ENCODE measurements at regions not wholly inside any gene's neighbourhood (a gene's known extent, or its start where the extent isn't known, plus 50 kb on each side); places are given as distances from the start of the nearest gene placed in this dataset.

- Histone ChIP-seq H3K9me3 (no peaks in the 10 kb centered on the region), H3K27me3 (no peaks in the 10 kb centered on the region), H3K4me3 (no peak overlapping the region), H3K27ac (no peak overlapping the region), H3K36me3 (no peaks in the 10 kb centered on the region), H3K4me1 (no peaks in the 10 kb centered on the region)
- 56% methylated on average over 2 of the region's 2 CpGs for WGBS
- TF ChIP-seq POLR2A (IDR thresholded peaks at IDR 0.05) (no peak), CTCF (IDR thresholded peaks at IDR 0.05) (no peak), POLR2AphosphoS5 (IDR thresholded peaks at IDR 0.05) (no peak), EP300 (IDR thresholded peaks at IDR 0.05) (no peak)
- DNase-seq (ENCODE audit: low spot score in 2 of 2) = no peak
Measured at GRCh38 chr13:37212826-37213225, 107.4 kb upstream of the CSNK1A1L start.

GRCh38 chr13:37211487-37211886 is 106.0 kb upstream of the CSNK1A1L start:
- 82% methylated on average over 7 of the region's 7 CpGs for WGBS
- no peak for DNase-seq (ENCODE audit: low spot score in 2 of 2)
- Histone ChIP-seq H3K36me3 (no peaks in the 10 kb centered on the region), H3K27ac (no peak overlapping the region), H3K4me1 (no peaks in the 10 kb centered on the region), H3K27me3 (no peaks in the 10 kb centered on the region), H3K9me3 (no peaks in the 10 kb centered on the region), H3K4me3 (no peak overlapping the region)
- TF ChIP-seq POLR2AphosphoS5 (IDR thresholded peaks at IDR 0.05) = no peak
- no peak for TF ChIP-seq CTCF (IDR thresholded peaks at IDR 0.05)
- TF ChIP-seq EP300 (IDR thresholded peaks at IDR 0.05) = no peak
- TF ChIP-seq POLR2A (IDR thresholded peaks at IDR 0.05) = no peak

- 72% methylated on average over 4 of the region's 4 CpGs for WGBS
- no peaks in the 10 kb centered on the region for H3K4me1 ChIP-seq
- no peak for DNase-seq (ENCODE audit: low spot score in 2 of 2)
- no peaks in the 10 kb centered on the region for H3K36me3 ChIP-seq
- H3K4me3 ChIP-seq = no peak overlapping the region
- H3K27ac ChIP-seq = no peak overlapping the region
- H3K9me3 ChIP-seq = no peaks in the 10 kb centered on the region
- H3K27me3 ChIP-seq = no peaks in the 10 kb centered on the region
- TF ChIP-seq CTCF (IDR thresholded peaks at IDR 0.05) = no peak
- no peak for TF ChIP-seq EP300 (IDR thresholded peaks at IDR 0.05)
- TF ChIP-seq POLR2A (IDR thresholded peaks at IDR 0.05) = no peak
- TF ChIP-seq POLR2AphosphoS5 (IDR thresholded peaks at IDR 0.05) = no peak
Measured at GRCh38 chr13:37209621-37210580, 104.4 kb upstream of the CSNK1A1L start.

- WGBS = 73% methylated on average over 4 of the region's 4 CpGs
- DNase-seq (ENCODE audit: low spot score in 2 of 2) = no peak
- H3K4me1 ChIP-seq = no peaks in the 10 kb centered on the region
Measured at GRCh38 chr13:37207691-37208451, 102.4 kb upstream of the CSNK1A1L start.

More at GRCh38 chr13:37207691-37208451, 102.4 kb upstream of the CSNK1A1L start:
- Histone ChIP-seq H3K27me3 (no peaks in the 10 kb centered on the region), H3K27ac (no peak overlapping the region), H3K36me3 (no peaks in the 10 kb centered on the region), H3K4me3 (no peak overlapping the region), H3K9me3 (no peaks in the 10 kb centered on the region)
- TF ChIP-seq CTCF (IDR thresholded peaks at IDR 0.05) (no peak), EP300 (IDR thresholded peaks at IDR 0.05) (no peak), POLR2AphosphoS5 (IDR thresholded peaks at IDR 0.05) (no peak), POLR2A (IDR thresholded peaks at IDR 0.05) (no peak)
